SK-N-SH treated with all-trans-retinoic acid at 6 μM for 48 hours (cell line): ENCODE measurements at regions not wholly inside any gene's neighbourhood (a gene's known extent, or its start where the extent isn't known, plus 50 kb on each side); places are given as distances from the start of the nearest gene placed in this dataset.

Source experiments
- ATAC-seq: fragments of 200-7000 bp; cut with Tn5 transposase; 3 replicates; pipeline ENCODE4 v1.9.1; 2020; ENCODE audit warnings: mild to moderate bottlenecking, moderate library complexity
- ARNTL ChIP-seq: fragments of 450-650 bp; formaldehyde crosslinking; IDR thresholded peaks from 2 replicates; pipeline ENCODE4 v1.5.0; 2020; ENCODE audit warnings: low read depth, mild to moderate bottlenecking, moderate library complexity, borderline replicate concordance
- BACH2 ChIP-seq: fragments of 250-450 bp; sonication (Bioruptor Pico); IDR thresholded peaks from 2 replicates; pipeline ENCODE4 v1.9.0; 2021; ENCODE audit warnings: mild to moderate bottlenecking, borderline replicate concordance
- ESRRG ChIP-seq: fragments of 250-450 bp; sonication (Bioruptor Pico); IDR thresholded peaks from 2 replicates; pipeline ENCODE4 v1.6.1; 2021; ENCODE audit warnings: mild to moderate bottlenecking
- ISL1 ChIP-seq: fragments of 250-450 bp; sonication (Bioruptor Pico); IDR thresholded peaks from 2 replicates; pipeline ENCODE4 v2.1.2; 2022; ENCODE audit warnings: mild to moderate bottlenecking, moderate library complexity
- OSR1 ChIP-seq: fragments of 250-450 bp; sonication (Bioruptor Pico); IDR thresholded peaks from 2 replicates; pipeline ENCODE4 v1.8.0; 2022; ENCODE audit warnings: moderate library complexity, mild to moderate bottlenecking, inconsistent platforms
- PPARA ChIP-seq: fragments of 250-450 bp; sonication (Bioruptor Pico); IDR thresholded peaks from 2 replicates; pipeline ENCODE4 v1.5.0; 2020; ENCODE audit warnings: mild to moderate bottlenecking, borderline replicate concordance
- RARB ChIP-seq: fragments of 250-450 bp; sonication (Bioruptor Pico); IDR thresholded peaks from 2 replicates; pipeline ENCODE4 v1.8.0; 2021; ENCODE audit warnings: mild to moderate bottlenecking, moderate library complexity
- SNAI2 ChIP-seq: fragments of 250-450 bp; sonication (Bioruptor Pico); IDR thresholded peaks from 2 replicates; pipeline ENCODE4 v1.5.0; 2020; ENCODE audit warnings: mild to moderate bottlenecking, moderate library complexity
- TOX ChIP-seq: fragments of 250-450 bp; sonication (Bioruptor Pico); IDR thresholded peaks from 2 replicates; pipeline ENCODE4 v1.8.0; 2021; ENCODE audit warnings: mild to moderate bottlenecking, moderate library complexity, borderline replicate concordance
- ZC3H10 ChIP-seq: fragments of 250-450 bp; sonication (Bioruptor Pico); IDR thresholded peaks from 2 replicates; pipeline ENCODE4 v1.5.1; 2021; ENCODE audit warnings: mild to moderate bottlenecking, moderate library complexity
- ZFP3 ChIP-seq: fragments of 250-450 bp; sonication (Bioruptor Pico); IDR thresholded peaks from 2 replicates; pipeline ENCODE4 v1.5.0; 2020; ENCODE audit warnings: mild to moderate bottlenecking, moderate library complexity
- ZFP30 ChIP-seq: fragments of 450-650 bp; formaldehyde crosslinking; IDR thresholded peaks from 2 replicates; pipeline ENCODE4 v1.5.0; 2022; ENCODE audit warnings: mild to moderate bottlenecking, moderate library complexity
- ZNF565 ChIP-seq: fragments of 450-650 bp; formaldehyde crosslinking; conservative IDR thresholded peaks from 2 replicates; pipeline ENCODE4 v1.5.0; 2020; ENCODE audit warnings: low read depth, mild to moderate bottlenecking, moderate library complexity
- ZNF70 ChIP-seq: fragments of 450-650 bp; formaldehyde crosslinking; IDR thresholded peaks from 2 replicates; pipeline ENCODE4 v1.5.0; 2020; ENCODE audit warnings: mild to moderate bottlenecking, moderate library complexity
- TF ChIP-seq, protein P1 (sequence below): fragments of 250-450 bp; sonication (Bioruptor Pico); IDR thresholded peaks from 2 replicates; pipeline ENCODE4 v1.5.0; 2020; ENCODE audit warnings: mild to moderate bottlenecking, moderate library complexity
- TF ChIP-seq, protein P2 (sequence below): fragments of 250-450 bp; sonication (Bioruptor Pico); IDR thresholded peaks from 2 replicates; pipeline ENCODE4 v1.5.1; 2020; ENCODE audit warnings: low read depth, mild to moderate bottlenecking, moderate library complexity
- TF ChIP-seq, protein P3 (sequence below): fragments of 250-450 bp; sonication (Bioruptor Pico); IDR thresholded peaks from 2 replicates; pipeline ENCODE4 v1.8.0; 2021; ENCODE audit warnings: low read depth, mild to moderate bottlenecking, moderate library complexity, borderline replicate concordance
- TF ChIP-seq, protein P4 (sequence below): fragments of 250-450 bp; sonication (Bioruptor Pico); IDR thresholded peaks from 2 replicates; pipeline ENCODE4 v1.8.0; 2020; ENCODE audit warnings: mild to moderate bottlenecking, moderate library complexity, borderline replicate concordance
- TF ChIP-seq, protein P5 (sequence below): fragments of 250-450 bp; sonication (Bioruptor Pico); IDR thresholded peaks from 2 replicates; pipeline ENCODE4 v1.5.1; 2021; ENCODE audit warnings: mild to moderate bottlenecking, moderate library complexity

DNA sequence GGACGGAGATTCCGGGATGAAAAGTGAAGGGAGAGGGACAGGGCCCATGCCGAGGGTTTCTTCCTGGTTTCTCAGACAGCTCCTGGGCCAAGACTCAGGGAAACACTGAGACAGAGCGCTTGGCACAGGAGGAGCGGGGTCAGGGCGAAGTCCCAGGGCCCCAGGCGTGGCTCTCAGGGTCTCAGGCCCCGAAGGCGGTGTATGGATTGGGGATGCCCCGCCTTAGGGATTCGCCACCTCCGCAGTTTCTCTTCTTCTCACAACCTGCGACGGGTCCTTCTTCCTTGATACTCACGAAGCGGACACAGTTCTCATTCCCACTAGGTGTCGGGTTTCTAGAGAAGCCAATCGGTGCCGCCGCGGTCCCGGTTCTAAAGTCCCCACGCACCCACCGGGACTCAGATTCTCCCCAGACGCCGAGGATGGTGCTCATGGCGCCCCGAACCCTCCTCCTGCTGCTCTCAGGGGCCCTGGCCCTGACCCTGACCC lies 55.0 kb upstream of the HLA-A start:
- peak; percentile 28; the same call in 2 of the 3 replicates for ATAC-seq
- TF ChIP-seq ZNF565 (CRISPR knock-in tag) (no peak), ZFP30 (no peak), RARB (no peak), ESRRG (CRISPR knock-in tag) (no peak), ZNF70 (CRISPR knock-in tag) (no peak), SNAI2 (CRISPR knock-in tag) (no peak), ARNTL (no peak), OSR1 (CRISPR knock-in tag) (no peak), ZFP3 (no peak), BACH2 (CRISPR knock-in tag) (no peak), PPARA (no peak), ZC3H10 (CRISPR knock-in tag) (no peak), TOX (CRISPR knock-in tag) (no peak)
- TF ChIP-seq, protein P1, sequence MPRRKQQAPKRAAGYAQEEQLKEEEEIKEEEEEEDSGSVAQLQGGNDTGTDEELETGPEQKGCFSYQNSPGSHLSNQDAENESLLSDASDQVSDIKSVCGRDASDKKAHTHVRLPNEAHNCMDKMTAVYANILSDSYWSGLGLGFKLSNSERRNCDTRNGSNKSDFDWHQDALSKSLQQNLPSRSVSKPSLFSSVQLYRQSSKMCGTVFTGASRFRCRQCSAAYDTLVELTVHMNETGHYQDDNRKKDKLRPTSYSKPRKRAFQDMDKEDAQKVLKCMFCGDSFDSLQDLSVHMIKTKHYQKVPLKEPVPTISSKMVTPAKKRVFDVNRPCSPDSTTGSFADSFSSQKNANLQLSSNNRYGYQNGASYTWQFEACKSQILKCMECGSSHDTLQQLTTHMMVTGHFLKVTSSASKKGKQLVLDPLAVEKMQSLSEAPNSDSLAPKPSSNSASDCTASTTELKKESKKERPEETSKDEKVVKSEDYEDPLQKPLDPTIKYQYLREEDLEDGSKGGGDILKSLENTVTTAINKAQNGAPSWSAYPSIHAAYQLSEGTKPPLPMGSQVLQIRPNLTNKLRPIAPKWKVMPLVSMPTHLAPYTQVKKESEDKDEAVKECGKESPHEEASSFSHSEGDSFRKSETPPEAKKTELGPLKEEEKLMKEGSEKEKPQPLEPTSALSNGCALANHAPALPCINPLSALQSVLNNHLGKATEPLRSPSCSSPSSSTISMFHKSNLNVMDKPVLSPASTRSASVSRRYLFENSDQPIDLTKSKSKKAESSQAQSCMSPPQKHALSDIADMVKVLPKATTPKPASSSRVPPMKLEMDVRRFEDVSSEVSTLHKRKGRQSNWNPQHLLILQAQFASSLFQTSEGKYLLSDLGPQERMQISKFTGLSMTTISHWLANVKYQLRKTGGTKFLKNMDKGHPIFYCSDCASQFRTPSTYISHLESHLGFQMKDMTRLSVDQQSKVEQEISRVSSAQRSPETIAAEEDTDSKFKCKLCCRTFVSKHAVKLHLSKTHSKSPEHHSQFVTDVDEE: no peak
- TF ChIP-seq, protein P2, sequence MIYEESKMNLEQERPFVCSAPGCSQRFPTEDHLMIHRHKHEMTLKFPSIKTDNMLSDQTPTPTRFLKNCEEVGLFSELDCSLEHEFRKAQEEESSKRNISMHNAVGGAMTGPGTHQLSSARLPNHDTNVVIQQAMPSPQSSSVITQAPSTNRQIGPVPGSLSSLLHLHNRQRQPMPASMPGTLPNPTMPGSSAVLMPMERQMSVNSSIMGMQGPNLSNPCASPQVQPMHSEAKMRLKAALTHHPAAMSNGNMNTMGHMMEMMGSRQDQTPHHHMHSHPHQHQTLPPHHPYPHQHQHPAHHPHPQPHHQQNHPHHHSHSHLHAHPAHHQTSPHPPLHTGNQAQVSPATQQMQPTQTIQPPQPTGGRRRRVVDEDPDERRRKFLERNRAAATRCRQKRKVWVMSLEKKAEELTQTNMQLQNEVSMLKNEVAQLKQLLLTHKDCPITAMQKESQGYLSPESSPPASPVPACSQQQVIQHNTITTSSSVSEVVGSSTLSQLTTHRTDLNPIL (CRISPR knock-in tag): no peak
- TF ChIP-seq, protein P3, sequence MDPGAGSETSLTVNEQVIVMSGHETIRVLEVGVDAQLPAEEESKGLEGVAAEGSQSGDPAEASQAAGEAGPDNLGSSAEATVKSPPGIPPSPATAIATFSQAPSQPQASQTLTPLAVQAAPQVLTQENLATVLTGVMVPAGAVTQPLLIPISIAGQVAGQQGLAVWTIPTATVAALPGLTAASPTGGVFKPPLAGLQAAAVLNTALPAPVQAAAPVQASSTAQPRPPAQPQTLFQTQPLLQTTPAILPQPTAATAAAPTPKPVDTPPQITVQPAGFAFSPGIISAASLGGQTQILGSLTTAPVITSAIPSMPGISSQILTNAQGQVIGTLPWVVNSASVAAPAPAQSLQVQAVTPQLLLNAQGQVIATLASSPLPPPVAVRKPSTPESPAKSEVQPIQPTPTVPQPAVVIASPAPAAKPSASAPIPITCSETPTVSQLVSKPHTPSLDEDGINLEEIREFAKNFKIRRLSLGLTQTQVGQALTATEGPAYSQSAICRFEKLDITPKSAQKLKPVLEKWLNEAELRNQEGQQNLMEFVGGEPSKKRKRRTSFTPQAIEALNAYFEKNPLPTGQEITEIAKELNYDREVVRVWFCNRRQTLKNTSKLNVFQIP (CRISPR knock-in tag): no peak
- TF ChIP-seq, protein P4, sequence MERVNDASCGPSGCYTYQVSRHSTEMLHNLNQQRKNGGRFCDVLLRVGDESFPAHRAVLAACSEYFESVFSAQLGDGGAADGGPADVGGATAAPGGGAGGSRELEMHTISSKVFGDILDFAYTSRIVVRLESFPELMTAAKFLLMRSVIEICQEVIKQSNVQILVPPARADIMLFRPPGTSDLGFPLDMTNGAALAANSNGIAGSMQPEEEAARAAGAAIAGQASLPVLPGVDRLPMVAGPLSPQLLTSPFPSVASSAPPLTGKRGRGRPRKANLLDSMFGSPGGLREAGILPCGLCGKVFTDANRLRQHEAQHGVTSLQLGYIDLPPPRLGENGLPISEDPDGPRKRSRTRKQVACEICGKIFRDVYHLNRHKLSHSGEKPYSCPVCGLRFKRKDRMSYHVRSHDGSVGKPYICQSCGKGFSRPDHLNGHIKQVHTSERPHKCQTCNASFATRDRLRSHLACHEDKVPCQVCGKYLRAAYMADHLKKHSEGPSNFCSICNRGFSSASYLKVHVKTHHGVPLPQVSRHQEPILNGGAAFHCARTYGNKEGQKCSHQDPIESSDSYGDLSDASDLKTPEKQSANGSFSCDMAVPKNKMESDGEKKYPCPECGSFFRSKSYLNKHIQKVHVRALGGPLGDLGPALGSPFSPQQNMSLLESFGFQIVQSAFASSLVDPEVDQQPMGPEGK (CRISPR knock-in tag): no peak

DNA sequence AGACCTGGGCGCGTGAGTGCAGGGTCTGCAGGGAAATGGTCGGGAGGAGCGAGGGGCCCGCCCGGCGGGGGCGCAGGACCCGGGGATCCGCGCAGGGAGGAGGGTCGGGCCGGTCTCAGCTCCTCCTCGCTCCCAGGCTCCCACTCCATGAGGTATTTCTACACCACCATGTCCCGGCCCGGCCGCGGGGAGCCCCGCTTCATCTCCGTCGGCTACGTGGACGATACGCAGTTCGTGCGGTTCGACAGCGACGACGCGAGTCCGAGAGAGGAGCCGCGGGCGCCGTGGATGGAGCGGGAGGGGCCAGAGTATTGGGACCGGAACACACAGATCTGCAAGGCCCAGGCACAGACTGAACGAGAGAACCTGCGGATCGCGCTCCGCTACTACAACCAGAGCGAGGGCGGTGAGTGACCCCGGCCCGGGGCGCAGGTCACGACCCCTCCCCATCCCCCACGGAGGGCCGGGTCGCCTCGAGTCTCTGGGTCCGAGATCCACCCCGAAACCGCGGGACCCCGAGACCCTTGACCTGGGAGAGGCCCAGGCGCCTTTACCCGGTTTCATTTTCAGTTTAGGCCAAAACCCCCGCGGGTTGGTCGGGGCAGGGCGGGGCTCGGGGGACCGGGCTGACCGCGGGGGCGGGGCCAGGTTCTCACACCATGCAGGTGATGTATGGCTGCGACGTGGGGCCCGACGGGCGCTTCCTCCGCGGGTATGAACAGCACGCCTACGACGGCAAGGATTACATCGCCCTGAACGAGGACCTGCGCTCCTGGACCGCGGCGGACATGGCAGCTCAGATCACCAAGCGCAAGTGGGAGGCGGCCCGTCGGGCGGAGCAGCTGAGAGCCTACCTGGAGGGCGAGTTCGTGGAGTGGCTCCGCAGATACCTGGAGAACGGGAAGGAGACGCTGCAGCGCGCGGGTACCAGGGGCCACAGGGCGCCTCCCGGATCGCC lies 54.2 kb upstream of the HLA-A start:
- TF ChIP-seq, protein P5, sequence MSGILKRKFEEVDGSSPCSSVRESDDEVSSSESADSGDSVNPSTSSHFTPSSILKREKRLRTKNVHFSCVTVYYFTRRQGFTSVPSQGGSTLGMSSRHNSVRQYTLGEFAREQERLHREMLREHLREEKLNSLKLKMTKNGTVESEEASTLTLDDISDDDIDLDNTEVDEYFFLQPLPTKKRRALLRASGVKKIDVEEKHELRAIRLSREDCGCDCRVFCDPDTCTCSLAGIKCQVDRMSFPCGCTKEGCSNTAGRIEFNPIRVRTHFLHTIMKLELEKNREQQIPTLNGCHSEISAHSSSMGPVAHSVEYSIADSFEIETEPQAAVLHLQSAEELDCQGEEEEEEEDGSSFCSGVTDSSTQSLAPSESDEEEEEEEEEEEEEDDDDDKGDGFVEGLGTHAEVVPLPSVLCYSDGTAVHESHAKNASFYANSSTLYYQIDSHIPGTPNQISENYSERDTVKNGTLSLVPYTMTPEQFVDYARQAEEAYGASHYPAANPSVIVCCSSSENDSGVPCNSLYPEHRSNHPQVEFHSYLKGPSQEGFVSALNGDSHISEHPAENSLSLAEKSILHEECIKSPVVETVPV: no peak
- no peak for TF ChIP-seq TOX (CRISPR knock-in tag)
- TF ChIP-seq ZC3H10 (CRISPR knock-in tag): no peak
- no peak for TF ChIP-seq ARNTL
- TF ChIP-seq BACH2 (CRISPR knock-in tag): no peak
- TF ChIP-seq, protein P1: no peak
- TF ChIP-seq, protein P2 (CRISPR knock-in tag): no peak
- no peak for TF ChIP-seq SNAI2 (CRISPR knock-in tag)
- TF ChIP-seq, protein P3 (CRISPR knock-in tag): no peak
- no peak for TF ChIP-seq ZNF565 (CRISPR knock-in tag)
- no peak for TF ChIP-seq ISL1 (CRISPR knock-in tag)
- no peak for TF ChIP-seq OSR1 (CRISPR knock-in tag)
- TF ChIP-seq, protein P4 (CRISPR knock-in tag): no peak
- ATAC-seq: peak; percentile 88
